ENCODE measurements at regions not wholly inside any gene's neighbourhood (a gene's known extent, or its start where the extent isn't known, plus 50 kb on each side); places are given as distances from the start of the nearest gene placed in this dataset.

- H3K36me3 ChIP-seq (ENCODE audit: control insufficient read depth, insufficient read depth, low read length), result no peaks in the 10 kb centered on the region
- H3K4me1 ChIP-seq (ENCODE audit: control insufficient read depth, insufficient read depth, low read length), result no peaks in the 10 kb centered on the region
- no peaks in the 10 kb centered on the region for H3K27me3 ChIP-seq (ENCODE audit: control insufficient read depth, insufficient read depth, low read length)
- no peak overlapping the region for H3K4me3 ChIP-seq (ENCODE audit: low read length)
- no peak for DNase-seq (ENCODE audit: low read depth, low spot score)
- WGBS (ENCODE audit: insufficient coverage, insufficient read length), result no CpG with 5 or more reads among the region's 5 CpGs
- H3K27ac ChIP-seq (ENCODE audit: low read length), result no peak overlapping the region
- no peaks in the 10 kb centered on the region for H3K9me3 ChIP-seq (ENCODE audit: control insufficient read depth, insufficient read depth, low read length)
Observed at GRCh38 chr10:114753126-114753525, 68.5 kb upstream of the FHIP2A start.

GRCh38 chr10:114754445-114755320, 66.9 kb upstream of the FHIP2A start:
- H3K36me3 ChIP-seq (ENCODE audit: control insufficient read depth, insufficient read depth, low read length), result no peaks in the 10 kb centered on the region
- no peaks in the 10 kb centered on the region for H3K4me1 ChIP-seq (ENCODE audit: control insufficient read depth, insufficient read depth, low read length)
- H3K9me3 ChIP-seq (ENCODE audit: control insufficient read depth, insufficient read depth, low read length), result no peaks in the 10 kb centered on the region
- H3K27me3 ChIP-seq (ENCODE audit: control insufficient read depth, insufficient read depth, low read length), result no peaks in the 10 kb centered on the region
- no peak overlapping the region for H3K4me3 ChIP-seq (ENCODE audit: low read length)
- H3K27ac ChIP-seq (ENCODE audit: low read length), result no peak overlapping the region
- WGBS (ENCODE audit: insufficient coverage, insufficient read length), result no CpG with 5 or more reads among the region's 15 CpGs
- no peak for DNase-seq (ENCODE audit: low read depth, low spot score)

GRCh38 chr10:114755537-114755936, 66.0 kb upstream of the FHIP2A start:
- no peaks in the 10 kb centered on the region for H3K4me1 ChIP-seq (ENCODE audit: control insufficient read depth, insufficient read depth, low read length)
- H3K36me3 ChIP-seq (ENCODE audit: control insufficient read depth, insufficient read depth, low read length), result no peaks in the 10 kb centered on the region
- WGBS (ENCODE audit: insufficient coverage, insufficient read length), result no CpG with 5 or more reads among the region's 7 CpGs
- no peaks in the 10 kb centered on the region for H3K9me3 ChIP-seq (ENCODE audit: control insufficient read depth, insufficient read depth, low read length)
- H3K27me3 ChIP-seq (ENCODE audit: control insufficient read depth, insufficient read depth, low read length), result no peaks in the 10 kb centered on the region
- H3K4me3 ChIP-seq (ENCODE audit: low read length), result no peak overlapping the region
- no peak overlapping the region for H3K27ac ChIP-seq (ENCODE audit: low read length)
- no peak for DNase-seq (ENCODE audit: low read depth, low spot score)

- WGBS (ENCODE audit: insufficient coverage, insufficient read length), result no CpG with 5 or more reads among the region's 1 CpG
- no peaks in the 10 kb centered on the region for H3K36me3 ChIP-seq (ENCODE audit: control insufficient read depth, insufficient read depth, low read length)
- H3K27me3 ChIP-seq (ENCODE audit: control insufficient read depth, insufficient read depth, low read length), result no peaks in the 10 kb centered on the region
- no peak overlapping the region for H3K27ac ChIP-seq (ENCODE audit: low read length)
- H3K4me3 ChIP-seq (ENCODE audit: low read length), result no peak overlapping the region
- no peak for DNase-seq (ENCODE audit: low read depth, low spot score)
- no peaks in the 10 kb centered on the region for H3K9me3 ChIP-seq (ENCODE audit: control insufficient read depth, insufficient read depth, low read length)
- no peaks in the 10 kb centered on the region for H3K4me1 ChIP-seq (ENCODE audit: control insufficient read depth, insufficient read depth, low read length)
Observed at GRCh38 chr10:114758331-114758730, 63.2 kb upstream of the FHIP2A start.

- no peak overlapping the region for H3K27ac ChIP-seq (ENCODE audit: low read length)
- DNase-seq (ENCODE audit: low read depth, low spot score), result no peak
- H3K4me1 ChIP-seq (ENCODE audit: control insufficient read depth, insufficient read depth, low read length), result no peaks in the 10 kb centered on the region
- no CpG with 5 or more reads among the region's 11 CpGs for whole genome bisulfite sequencing (ENCODE audit: insufficient coverage, insufficient read length)
- no peaks in the 10 kb centered on the region for H3K36me3 ChIP-seq (ENCODE audit: control insufficient read depth, insufficient read depth, low read length)
- H3K4me3 ChIP-seq (ENCODE audit: low read length), result no peak overlapping the region
- H3K27me3 ChIP-seq (ENCODE audit: control insufficient read depth, insufficient read depth, low read length), result no peaks in the 10 kb centered on the region
- no peaks in the 10 kb centered on the region for H3K9me3 ChIP-seq (ENCODE audit: control insufficient read depth, insufficient read depth, low read length)
Observed at GRCh38 chr10:114761205-114762193, 60.1 kb upstream of the FHIP2A start.

GRCh38 chr10:114762811-114763210, 58.8 kb upstream of the FHIP2A start:
- H3K27me3 ChIP-seq (ENCODE audit: control insufficient read depth, insufficient read depth, low read length), result no peaks in the 10 kb centered on the region
- no CpG with 5 or more reads among the region's 5 CpGs for WGBS (ENCODE audit: insufficient coverage, insufficient read length)
- DNase-seq (ENCODE audit: low read depth, low spot score), result no peak
- H3K27ac ChIP-seq (ENCODE audit: low read length), result no peak overlapping the region
- H3K36me3 ChIP-seq (ENCODE audit: control insufficient read depth, insufficient read depth, low read length), result no peaks in the 10 kb centered on the region
- no peak overlapping the region for H3K4me3 ChIP-seq (ENCODE audit: low read length)
- no peaks in the 10 kb centered on the region for H3K9me3 ChIP-seq (ENCODE audit: control insufficient read depth, insufficient read depth, low read length)
- no peaks in the 10 kb centered on the region for H3K4me1 ChIP-seq (ENCODE audit: control insufficient read depth, insufficient read depth, low read length)

GRCh38 chr10:114764656-114765055, 56.9 kb upstream of the FHIP2A start:
- DNase-seq (ENCODE audit: low read depth, low spot score), result no peak
- WGBS (ENCODE audit: insufficient coverage, insufficient read length), result no CpG with 5 or more reads among the region's 1 CpG
- no peaks in the 10 kb centered on the region for H3K4me1 ChIP-seq (ENCODE audit: control insufficient read depth, insufficient read depth, low read length)

GRCh38 chr10:114766470-114766869, 55.1 kb upstream of the FHIP2A start:
- no CpG with 5 or more reads among the region's 6 CpGs for WGBS (ENCODE audit: insufficient coverage, insufficient read length)
- Histone ChIP-seq H3K27ac (ENCODE audit: low read length) (no peak overlapping the region), H3K27me3 (ENCODE audit: control insufficient read depth, insufficient read depth, low read length) (no peaks in the 10 kb centered on the region), H3K4me3 (ENCODE audit: low read length) (no peak overlapping the region), H3K4me1 (ENCODE audit: control insufficient read depth, insufficient read depth, low read length) (no peaks in the 10 kb centered on the region), H3K9me3 (ENCODE audit: control insufficient read depth, insufficient read depth, low read length) (no peaks in the 10 kb centered on the region), H3K36me3 (ENCODE audit: control insufficient read depth, insufficient read depth, low read length) (no peaks in the 10 kb centered on the region)
- DNase-seq (ENCODE audit: low read depth, low spot score), result no peak

More at GRCh38 chr10:114764656-114765055, 56.9 kb upstream of the FHIP2A start:
- Histone ChIP-seq H3K36me3 (ENCODE audit: control insufficient read depth, insufficient read depth, low read length) (no peaks in the 10 kb centered on the region), H3K4me3 (ENCODE audit: low read length) (no peak overlapping the region), H3K27ac (ENCODE audit: low read length) (no peak overlapping the region), H3K9me3 (ENCODE audit: control insufficient read depth, insufficient read depth, low read length) (no peaks in the 10 kb centered on the region), H3K27me3 (ENCODE audit: control insufficient read depth, insufficient read depth, low read length) (no peaks in the 10 kb centered on the region)

GRCh38 chr10:114767101-114767985, 54.2 kb upstream of the FHIP2A start:
- Histone ChIP-seq H3K27ac (ENCODE audit: low read length) (no peak overlapping the region), H3K36me3 (ENCODE audit: control insufficient read depth, insufficient read depth, low read length) (no peaks in the 10 kb centered on the region), H3K4me3 (ENCODE audit: low read length) (peak overlapping the region; percentile 58; the same call in 1 of the 2 replicates), H3K27me3 (ENCODE audit: control insufficient read depth, insufficient read depth, low read length) (no peaks in the 10 kb centered on the region), H3K4me1 (ENCODE audit: control insufficient read depth, insufficient read depth, low read length) (no peaks in the 10 kb centered on the region), H3K9me3 (ENCODE audit: control insufficient read depth, insufficient read depth, low read length) (no peaks in the 10 kb centered on the region)
- DNase-seq (ENCODE audit: low read depth, low spot score), result peak; percentile 27
- no CpG with 5 or more reads among the region's 33 CpGs for WGBS (ENCODE audit: insufficient coverage, insufficient read length)

Data from iPS DF 6.9 (cell line).